Ureter (tissue), 1 donor: ENCODE measurements at regions not wholly inside any gene's neighbourhood (a gene's known extent, or its start where the extent isn't known, plus 50 kb on each side); places are given as distances from the start of the nearest gene placed in this dataset.
"Not testable (repeated sequence)": the region's sequence is repeated elsewhere in the genome, so short reads cannot be mapped to it uniquely, and the experiment has no call there.

Experiments used
- DNase-seq: peaks from one replicate; pipeline ENCODE4 v3.0.0-alpha.2; 2020; ENCODE audit warnings: low spot score
- donor health status: DM: yes; HTN: yes; CAD: no.

GRCh38 chr4:135072553-135072952 lies 871.0 kb upstream of the PABPC4L start:
- DNase-seq = no peak

DNA sequence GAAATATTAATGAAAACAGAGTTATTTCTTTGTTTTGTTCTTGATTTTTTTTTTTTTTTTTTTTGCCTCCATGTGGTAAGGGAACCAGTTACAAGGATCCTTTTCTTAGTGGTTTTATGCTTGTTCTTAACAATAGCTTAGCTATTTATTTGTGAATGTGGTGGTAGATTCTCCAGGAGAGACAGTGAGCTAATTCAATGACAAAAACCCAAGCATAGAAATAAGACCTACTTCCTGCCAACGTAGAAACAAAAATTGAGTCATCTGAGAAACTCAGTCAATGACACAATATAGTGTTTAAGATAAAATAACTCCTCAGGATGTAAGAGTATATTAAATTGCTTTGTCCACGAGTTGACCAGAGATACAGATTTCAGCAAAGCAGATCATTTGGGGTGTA lies 863.8 kb upstream of the PABPC4L start:
- DNase-seq = no peak

GRCh38 chr4:135050086-135050717 lies 848.6 kb upstream of the PABPC4L start:
- DNase-seq = no peak

DNA sequence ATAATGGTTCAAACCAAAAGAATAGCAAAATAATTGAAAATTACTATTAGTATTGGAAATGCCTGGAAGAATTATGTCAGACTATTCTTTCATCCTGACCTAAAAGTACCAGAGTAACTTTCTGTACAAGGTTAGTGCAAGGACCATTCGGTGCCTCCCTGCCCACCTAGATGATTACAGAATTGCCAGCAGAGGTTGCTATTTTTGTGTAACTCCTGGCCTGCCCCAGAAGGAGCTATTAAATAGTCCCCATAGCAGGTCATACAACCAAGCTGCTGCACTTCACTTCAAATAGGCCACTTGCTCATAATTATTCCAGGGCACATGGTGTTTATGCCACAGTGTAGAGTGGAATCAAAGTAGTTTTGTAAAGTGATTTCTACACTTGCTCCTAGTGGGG lies 831.1 kb upstream of the PABPC4L start:
- DNase-seq = no peak

DNA sequence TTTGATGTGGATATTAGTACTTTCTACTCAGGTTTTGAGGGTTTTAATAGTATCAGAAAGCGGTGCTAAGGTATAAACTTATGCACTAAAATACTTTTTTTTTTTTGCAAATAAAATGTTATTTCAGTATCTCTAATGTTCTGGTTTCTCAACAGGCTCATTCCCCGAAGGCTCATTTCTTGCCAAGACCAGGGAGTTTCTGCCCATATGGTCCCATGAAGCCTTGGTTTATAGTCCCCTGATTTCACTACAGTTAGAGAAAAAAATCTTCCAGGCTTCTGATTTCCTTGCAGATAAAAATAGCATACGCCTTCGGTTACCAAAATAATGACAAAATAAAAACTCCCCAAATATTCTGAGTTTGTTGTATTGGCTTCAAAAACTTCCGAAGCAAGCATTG lies 814.2 kb upstream of the PABPC4L start:
- no peak for DNase-seq

DNA sequence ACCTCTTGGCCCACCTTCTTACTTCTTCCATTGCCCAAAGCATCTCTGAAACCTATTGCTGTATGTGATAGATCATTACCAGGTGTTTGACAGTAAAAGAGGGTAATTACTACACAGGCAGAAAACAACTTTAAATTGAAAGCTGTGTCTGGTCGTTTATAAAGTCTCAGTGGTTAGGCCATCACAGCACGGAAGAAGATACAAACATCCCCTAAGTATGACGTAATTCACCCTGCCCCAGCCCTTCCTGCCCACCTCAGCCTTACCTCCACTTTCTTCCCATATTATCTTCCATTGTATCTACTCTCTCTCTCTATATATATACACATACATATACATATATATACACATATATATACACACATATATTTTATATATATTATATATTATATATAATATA lies 805.8 kb upstream of the PABPC4L start:
- DNase-seq = no peak

DNA sequence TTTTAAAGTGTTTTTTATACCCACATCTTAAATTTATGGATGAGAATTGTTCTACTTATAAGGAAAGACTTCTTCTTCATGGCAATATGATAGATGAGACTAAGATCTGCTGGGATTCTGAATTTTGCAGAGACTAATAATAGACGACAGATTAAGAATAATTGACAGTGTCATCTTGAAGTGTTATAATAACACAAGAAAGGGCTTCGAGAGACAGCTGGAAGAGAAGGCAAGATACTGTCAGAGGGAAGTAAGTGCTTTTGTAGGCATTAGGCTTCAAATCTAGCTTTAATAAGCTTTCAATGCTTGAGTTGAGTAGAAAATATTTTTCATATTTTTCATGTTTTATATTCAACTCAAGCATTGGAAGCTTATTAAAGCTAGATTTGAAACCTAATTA lies 797.6 kb upstream of the PABPC4L start:
- no peak for DNase-seq

DNA sequence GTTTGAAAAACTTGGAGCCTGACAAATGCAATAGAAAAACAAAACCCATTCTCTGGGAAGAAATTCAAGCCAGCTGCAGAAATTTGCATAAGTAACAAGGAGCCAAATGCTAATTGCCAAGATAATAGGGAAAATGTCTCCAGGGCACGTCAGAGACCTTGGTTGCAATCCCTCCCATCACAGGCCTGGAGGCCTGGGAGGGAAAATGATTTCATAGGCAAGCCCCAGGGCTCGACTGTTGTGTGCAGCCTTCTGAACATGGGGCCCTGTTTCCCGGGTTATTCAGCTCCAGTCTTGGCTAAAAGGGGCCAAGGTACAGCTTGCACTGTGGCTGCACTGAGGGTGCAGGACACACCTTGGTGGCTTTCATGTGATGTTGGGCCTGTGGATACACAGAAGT lies 760.4 kb upstream of the PABPC4L start:
- DNase-seq = no peak

- DNase-seq = no peak
Measured at GRCh38 chr4:134958862-134959261, 757.3 kb upstream of the PABPC4L start.

DNA sequence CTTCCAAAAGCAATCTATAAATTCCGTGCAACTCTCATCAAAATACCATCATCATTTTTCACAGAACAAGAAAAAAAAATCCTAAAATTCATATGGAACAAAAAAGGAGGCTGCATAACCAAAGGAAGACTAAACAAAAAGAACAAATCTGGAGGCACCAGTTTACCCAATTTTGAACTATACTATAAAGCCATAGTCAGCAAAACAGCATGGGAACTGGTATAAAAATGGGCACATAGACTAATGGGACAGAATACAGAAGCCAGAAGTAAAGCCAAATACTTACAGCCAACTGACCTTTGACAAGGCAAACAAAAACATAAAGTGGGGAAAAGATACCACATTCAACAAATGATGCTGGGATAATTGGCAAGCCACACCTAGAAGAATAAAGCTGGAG lies 753.5 kb upstream of the PABPC4L start:
- DNase-seq = no peak

DNA sequence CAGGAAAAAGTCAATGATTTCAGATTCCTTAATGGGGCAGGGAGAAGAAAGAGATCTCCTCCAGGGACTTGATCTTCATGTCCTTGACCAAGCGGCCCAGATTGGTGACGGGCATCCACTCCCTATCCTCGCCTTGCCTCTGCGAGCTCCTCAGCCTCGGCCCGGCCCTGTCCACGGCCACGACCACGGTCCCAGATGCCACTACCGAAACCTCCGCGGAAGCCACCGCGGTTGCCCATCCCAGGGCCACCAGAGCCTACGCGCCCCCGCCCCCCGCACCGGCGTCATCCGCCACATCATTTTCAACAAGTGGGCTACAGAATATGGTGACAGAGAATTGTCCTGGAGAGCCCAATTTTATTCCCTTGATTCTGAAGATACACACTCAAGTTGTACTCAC lies 751.2 kb upstream of the PABPC4L start:
- no peak for DNase-seq

DNA sequence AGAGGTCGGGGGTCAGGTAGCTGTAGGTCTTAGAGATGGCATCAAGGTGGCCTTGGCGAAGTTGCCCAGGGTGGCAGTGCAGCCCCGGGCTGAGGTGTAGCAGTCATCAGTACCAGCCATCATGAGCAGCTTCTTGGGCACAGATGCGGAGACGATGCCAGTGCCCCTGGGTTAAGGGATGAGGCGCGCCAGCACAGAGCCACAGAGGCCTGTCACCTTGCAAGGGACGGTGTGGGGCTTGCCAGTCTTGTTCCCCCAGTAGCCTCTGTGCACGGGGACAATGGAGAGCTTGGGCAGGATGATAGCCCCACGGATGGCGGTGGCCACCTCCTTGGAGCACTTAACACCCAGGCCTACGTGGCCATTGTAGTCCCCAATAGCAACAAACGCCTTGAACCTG lies 750.7 kb upstream of the PABPC4L start:
- no peak for DNase-seq

- DNase-seq = no peak
Measured at GRCh38 chr4:134948110-134948642, 746.6 kb upstream of the PABPC4L start.

- DNase-seq = no peak
Measured at GRCh38 chr4:134944115-134944514, 742.5 kb upstream of the PABPC4L start.

DNA sequence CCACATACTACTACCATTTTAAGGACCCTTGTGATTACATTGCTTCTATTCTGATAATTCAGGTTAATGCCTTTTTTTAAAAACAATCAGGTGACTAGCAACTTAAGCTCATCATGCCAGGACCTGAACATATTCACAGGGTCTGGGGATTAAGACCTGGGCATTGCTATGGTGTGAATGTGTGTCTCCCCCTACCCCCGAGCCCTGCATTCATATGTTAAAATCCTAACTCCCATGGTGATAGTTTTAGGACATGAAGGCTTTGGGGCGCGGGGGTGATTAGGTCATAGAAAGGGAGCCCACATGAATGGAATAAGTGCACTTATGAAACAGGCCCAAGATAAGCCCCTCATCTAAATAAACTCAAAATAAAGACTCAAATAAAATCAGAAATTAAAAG lies 734.4 kb upstream of the PABPC4L start:
- no peak for DNase-seq

- no peak for DNase-seq
Measured at GRCh38 chr4:134935320-134935719, 733.7 kb upstream of the PABPC4L start.

- DNase-seq = no peak
Measured at GRCh38 chr4:134934036-134934808, 732.6 kb upstream of the PABPC4L start.

- no peak for DNase-seq
Measured at GRCh38 chr4:134915355-134915754, 713.8 kb upstream of the PABPC4L start.

DNA sequence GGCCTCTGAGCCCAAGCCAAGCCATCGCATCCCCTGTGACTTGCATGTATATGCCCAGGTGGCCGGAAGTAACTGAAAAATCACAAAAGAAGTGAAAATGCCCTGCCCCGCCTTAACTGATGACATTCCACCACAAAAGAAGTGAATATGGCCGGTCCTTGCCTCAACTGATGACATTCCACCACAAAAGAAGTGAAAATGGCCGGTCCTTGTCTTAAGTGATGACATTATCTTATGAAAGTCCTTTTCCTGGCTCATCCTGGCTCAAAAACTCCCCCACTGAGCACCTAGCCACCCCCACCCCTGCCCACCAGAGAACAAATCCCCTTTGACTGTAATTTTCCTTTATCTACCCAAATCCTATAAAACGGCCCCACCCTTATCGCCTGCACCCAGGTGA lies 712.7 kb upstream of the PABPC4L start:
- DNase-seq = not testable (repeated sequence)

DNA sequence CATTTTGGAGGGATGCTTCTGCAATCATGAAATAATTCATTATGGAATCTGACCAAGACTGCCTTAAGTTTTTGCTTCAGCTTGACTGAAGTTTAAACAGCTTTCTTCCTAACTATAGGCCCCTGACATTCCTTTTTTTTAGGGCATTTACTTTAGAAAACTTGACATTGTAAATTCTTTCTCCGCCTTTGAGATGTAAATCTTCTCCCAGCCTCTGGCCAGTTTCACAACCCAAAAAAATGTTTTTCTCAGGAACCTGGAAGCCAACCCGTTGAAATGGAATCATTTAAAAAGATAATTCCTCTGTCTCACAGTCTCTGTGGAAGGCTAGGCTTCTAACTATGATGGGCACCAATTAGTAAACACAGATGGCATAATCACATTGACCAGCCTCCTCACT lies 710.4 kb upstream of the PABPC4L start:
- no peak for DNase-seq

DNA sequence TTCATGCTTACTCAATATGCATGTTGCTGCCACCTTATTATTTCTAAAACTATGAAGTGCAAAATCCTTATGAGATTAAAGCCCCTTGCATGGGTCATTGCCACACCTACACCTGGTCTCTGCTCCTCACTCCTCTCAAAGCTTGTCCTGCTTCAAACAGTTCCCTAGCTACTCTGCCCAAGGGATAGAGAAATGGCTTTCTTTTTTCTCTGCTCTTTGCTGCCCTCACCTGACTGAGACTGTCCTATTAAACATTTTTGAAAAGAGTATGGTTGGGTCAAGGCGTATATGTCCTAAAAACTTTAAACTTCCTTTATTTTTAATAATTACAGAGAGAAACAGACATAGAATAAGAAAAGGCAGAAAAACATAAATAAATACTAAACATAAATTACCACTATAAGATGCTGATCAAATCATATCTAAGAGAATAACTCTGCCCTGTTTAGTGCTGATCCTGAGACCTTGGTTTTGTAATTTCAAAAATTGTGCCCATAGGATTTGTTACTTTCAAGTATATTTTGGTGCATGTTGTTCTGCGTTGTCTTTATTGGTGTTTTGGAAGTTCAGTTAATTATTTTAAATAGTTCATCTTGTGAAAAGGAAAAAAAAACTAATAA lies 704.9 kb upstream of the PABPC4L start:
- DNase-seq = no peak

GRCh38 chr4:134905061-134905460 lies 703.5 kb upstream of the PABPC4L start:
- no peak for DNase-seq

- DNase-seq = no peak
Measured at GRCh38 chr4:134888156-134888555, 686.6 kb upstream of the PABPC4L start.
